ENCODE measurements at regions not wholly inside any gene's neighbourhood (a gene's known extent, or its start where the extent isn't known, plus 50 kb on each side); places are given as distances from the start of the nearest gene placed in this dataset.
A peak's percentile ranks its signal among the peaks of the same experiment; 100 is the strongest.

DNA sequence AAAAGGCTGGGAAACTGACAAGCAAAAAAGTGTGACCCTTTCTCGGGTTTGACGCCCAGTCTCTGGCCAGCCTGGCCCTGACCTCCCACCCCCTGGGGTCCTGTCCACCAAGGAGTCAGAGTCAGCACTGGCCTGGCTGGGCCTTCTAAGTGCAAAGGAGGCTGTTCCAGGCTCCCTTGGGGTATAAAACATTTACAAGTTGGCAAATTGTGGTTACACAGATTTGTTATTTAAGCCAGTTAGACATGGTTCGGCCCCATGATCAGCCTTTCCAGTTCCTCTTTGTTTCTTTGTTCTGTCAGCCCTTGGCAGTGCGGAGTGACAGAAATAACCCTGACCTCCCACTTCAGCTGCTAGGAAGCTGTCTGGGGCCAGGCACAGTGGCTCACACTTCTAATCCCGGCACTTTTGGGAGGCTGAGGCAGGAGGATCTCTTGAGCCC, 161.6 kb upstream of the RAB4A start:
- H3K4me1 Mint-ChIP-seq: peaks cover 35% of the 10 kb centered on the region
- intact Hi-C loops (cut with micrococcal nuclease): no loop called here
- peaks cover 0 to 2% (median under 1%) of the 10 kb centered on the region in 7 donors for H3K9me3 Mint-ChIP-seq
- peak; percentile 50 to 53 (median 50) for DNase-seq
- no peaks in the 10 kb centered on the region for H3K27me3 ChIP-seq (ENCODE audit: control insufficient read depth in 2 of 2, insufficient read depth in 2 of 2, low read length in 2 of 2)
- TF ChIP-seq, protein P1, sequence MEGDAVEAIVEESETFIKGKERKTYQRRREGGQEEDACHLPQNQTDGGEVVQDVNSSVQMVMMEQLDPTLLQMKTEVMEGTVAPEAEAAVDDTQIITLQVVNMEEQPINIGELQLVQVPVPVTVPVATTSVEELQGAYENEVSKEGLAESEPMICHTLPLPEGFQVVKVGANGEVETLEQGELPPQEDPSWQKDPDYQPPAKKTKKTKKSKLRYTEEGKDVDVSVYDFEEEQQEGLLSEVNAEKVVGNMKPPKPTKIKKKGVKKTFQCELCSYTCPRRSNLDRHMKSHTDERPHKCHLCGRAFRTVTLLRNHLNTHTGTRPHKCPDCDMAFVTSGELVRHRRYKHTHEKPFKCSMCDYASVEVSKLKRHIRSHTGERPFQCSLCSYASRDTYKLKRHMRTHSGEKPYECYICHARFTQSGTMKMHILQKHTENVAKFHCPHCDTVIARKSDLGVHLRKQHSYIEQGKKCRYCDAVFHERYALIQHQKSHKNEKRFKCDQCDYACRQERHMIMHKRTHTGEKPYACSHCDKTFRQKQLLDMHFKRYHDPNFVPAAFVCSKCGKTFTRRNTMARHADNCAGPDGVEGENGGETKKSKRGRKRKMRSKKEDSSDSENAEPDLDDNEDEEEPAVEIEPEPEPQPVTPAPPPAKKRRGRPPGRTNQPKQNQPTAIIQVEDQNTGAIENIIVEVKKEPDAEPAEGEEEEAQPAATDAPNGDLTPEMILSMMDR (IDR thresholded peaks at IDR 0.05): no peak
- H3K27ac Mint-ChIP-seq: peak overlapping the region in 4 of 7 donors; percentile 3 to 88 (median 40)
- peaks cover 2% of the 10 kb centered on the region in 2 donors for H3K36me3 Mint-ChIP-seq
- H4K20me1 ChIP-seq (ENCODE audit: insufficient read depth, low read length): no peaks in the 10 kb centered on the region
- no peaks in the 10 kb centered on the region for H3K79me2 ChIP-seq (ENCODE audit: insufficient read depth, low read length)
- no peak overlapping the region for H3K4me2 ChIP-seq (replicated peaks; ENCODE audit: extremely low read depth, low read length, poor library complexity, severe bottlenecking)
- H3K27me3 Mint-ChIP-seq (ENCODE audit: low read depth in 3 of 3): peaks cover 2% of the 10 kb centered on the region in 3 donors
- no peaks in the 10 kb centered on the region for H3K36me3 ChIP-seq (replicated peaks in 1 of 2; ENCODE audit: control insufficient read depth in 1 of 2, insufficient read depth in 2 of 2, low read length in 2 of 2)
- peak overlapping the region in 1 of 2 donors; percentile 23 for H3K27ac ChIP-seq (ENCODE audit: low read depth in 1 of 2, low read length in 2 of 2)
- H3K4me3 ChIP-seq (replicated peaks in 1 of 3; ENCODE audit: low read depth in 2 of 3, low read length in 3 of 3): no peak overlapping the region
- H2AFZ ChIP-seq (ENCODE audit: insufficient read depth, low read depth, low read length, poor library complexity, severe bottlenecking): no peak overlapping the region
- H3K9ac ChIP-seq (ENCODE audit: insufficient read depth, low read length, poor library complexity, severe bottlenecking): no peak overlapping the region
- 67% methylated on average over 3 of the region's 5 CpGs for WGBS (ENCODE audit: insufficient coverage)
- H3K4me1 ChIP-seq (ENCODE audit: control insufficient read depth in 1 of 2, insufficient read depth in 2 of 2, low read length in 2 of 2): peaks cover 16 to 18% of the 10 kb centered on the region in 2 donors
- no peak overlapping the region for H3K4me3 Mint-ChIP-seq
- peaks cover 0 to 2% of the 10 kb centered on the region in 2 donors for H3K9me3 ChIP-seq (replicated peaks in 1 of 2; ENCODE audit: control insufficient read depth in 1 of 2, insufficient read depth in 1 of 2, low read length in 2 of 2)

DNA sequence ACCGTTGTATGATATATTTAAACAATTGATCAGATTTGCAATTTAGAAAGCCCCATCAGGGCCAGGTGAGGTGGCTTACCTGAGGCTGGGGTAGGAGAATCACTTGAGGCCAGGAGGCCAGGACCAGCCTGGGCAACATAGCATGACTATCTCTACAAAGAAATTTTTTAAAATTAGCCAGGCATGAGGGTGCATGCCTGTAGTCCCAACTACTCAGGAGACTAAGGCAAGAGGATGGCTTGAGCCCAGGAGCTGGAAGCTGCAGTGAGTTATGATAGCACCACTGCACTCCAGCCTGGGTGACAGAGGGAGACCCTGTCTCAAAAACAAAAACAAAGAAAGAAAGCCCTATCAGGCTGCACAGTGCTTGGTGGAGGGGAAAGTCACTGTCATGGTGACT, 159.9 kb upstream of the RAB4A start:
- Histone ChIP-seq H3K27me3 (ENCODE audit: control insufficient read depth in 2 of 2, insufficient read depth in 2 of 2, low read length in 2 of 2) (no peaks in the 10 kb centered on the region), H2AFZ (ENCODE audit: insufficient read depth, low read depth, low read length, poor library complexity, severe bottlenecking) (no peak overlapping the region), H3K79me2 (ENCODE audit: insufficient read depth, low read length) (no peaks in the 10 kb centered on the region), H3K36me3 (replicated peaks in 1 of 2; ENCODE audit: control insufficient read depth in 1 of 2, insufficient read depth in 2 of 2, low read length in 2 of 2) (no peaks in the 10 kb centered on the region), H3K27ac (ENCODE audit: low read depth in 1 of 2, low read length in 2 of 2) (no peak overlapping the region), H3K4me2 (replicated peaks; ENCODE audit: extremely low read depth, low read length, poor library complexity, severe bottlenecking) (no peak overlapping the region), H3K4me1 (ENCODE audit: control insufficient read depth in 1 of 2, insufficient read depth in 2 of 2, low read length in 2 of 2) (peaks cover 16 to 18% of the 10 kb centered on the region in 2 donors), H3K9ac (ENCODE audit: insufficient read depth, low read length, poor library complexity, severe bottlenecking) (no peak overlapping the region), H4K20me1 (ENCODE audit: insufficient read depth, low read length) (no peaks in the 10 kb centered on the region), H3K9me3 (replicated peaks in 1 of 2; ENCODE audit: control insufficient read depth in 1 of 2, insufficient read depth in 1 of 2, low read length in 2 of 2) (no peaks in the 10 kb centered on the region), H3K4me3 (replicated peaks in 1 of 3; ENCODE audit: low read depth in 2 of 3, low read length in 3 of 3) (no peak overlapping the region)
- TF ChIP-seq, protein P1 (IDR thresholded peaks at IDR 0.05): no peak
- intact Hi-C loops (cut with micrococcal nuclease): no loop called here
- Mint-ChIP-seq H3K27ac (peak overlapping the region in 1 of 7 donors; percentile 61), H3K9me3 (peaks cover 0 to 2% (median 0%) of the 10 kb centered on the region in 7 donors), H3K27me3 (ENCODE audit: low read depth in 3 of 3) (peaks cover 0 to 4% (median 2%) of the 10 kb centered on the region in 3 donors), H3K36me3 (peaks cover 2% of the 10 kb centered on the region in 2 donors), H3K4me1 (peaks cover 38% of the 10 kb centered on the region), H3K4me3 (peak overlapping the region in 1 of 2 donors; percentile 25)
- DNase-seq: no peak
- WGBS (ENCODE audit: insufficient coverage): 100% methylated on average over 1 of the region's 1 CpG

All from CD14-positive monocyte (primary cell).